ENCODE measurements at regions not wholly inside any gene's neighbourhood (a gene's known extent, or its start where the extent isn't known, plus 50 kb on each side); places are given as distances from the start of the nearest gene placed in this dataset.
"Not testable (repeated sequence)": the region's sequence is repeated elsewhere in the genome, so short reads cannot be mapped to it uniquely, and the experiment has no call there.

GRCh38 chr7:149654588-149654987 is 118.8 kb downstream of the ZNF467 start:
- Histone ChIP-seq H3K4me3 (no peak overlapping the region), H3K27ac (no peak overlapping the region), H3K9me3 (ENCODE audit: low read depth) (no peaks in the 10 kb centered on the region), H3K27me3 (no peaks in the 10 kb centered on the region), H3K4me1 (ENCODE audit: low read depth) (no peaks in the 10 kb centered on the region), H3K36me3 (no peaks in the 10 kb centered on the region)
- TF ChIP-seq, protein P1, sequence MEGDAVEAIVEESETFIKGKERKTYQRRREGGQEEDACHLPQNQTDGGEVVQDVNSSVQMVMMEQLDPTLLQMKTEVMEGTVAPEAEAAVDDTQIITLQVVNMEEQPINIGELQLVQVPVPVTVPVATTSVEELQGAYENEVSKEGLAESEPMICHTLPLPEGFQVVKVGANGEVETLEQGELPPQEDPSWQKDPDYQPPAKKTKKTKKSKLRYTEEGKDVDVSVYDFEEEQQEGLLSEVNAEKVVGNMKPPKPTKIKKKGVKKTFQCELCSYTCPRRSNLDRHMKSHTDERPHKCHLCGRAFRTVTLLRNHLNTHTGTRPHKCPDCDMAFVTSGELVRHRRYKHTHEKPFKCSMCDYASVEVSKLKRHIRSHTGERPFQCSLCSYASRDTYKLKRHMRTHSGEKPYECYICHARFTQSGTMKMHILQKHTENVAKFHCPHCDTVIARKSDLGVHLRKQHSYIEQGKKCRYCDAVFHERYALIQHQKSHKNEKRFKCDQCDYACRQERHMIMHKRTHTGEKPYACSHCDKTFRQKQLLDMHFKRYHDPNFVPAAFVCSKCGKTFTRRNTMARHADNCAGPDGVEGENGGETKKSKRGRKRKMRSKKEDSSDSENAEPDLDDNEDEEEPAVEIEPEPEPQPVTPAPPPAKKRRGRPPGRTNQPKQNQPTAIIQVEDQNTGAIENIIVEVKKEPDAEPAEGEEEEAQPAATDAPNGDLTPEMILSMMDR (IDR thresholded peaks at IDR 0.05; ENCODE audit: low read depth, low read length): no peak
- DNase-seq (ENCODE audit: low read depth in 1 of 2, low spot score in 1 of 2): no peak

DNA sequence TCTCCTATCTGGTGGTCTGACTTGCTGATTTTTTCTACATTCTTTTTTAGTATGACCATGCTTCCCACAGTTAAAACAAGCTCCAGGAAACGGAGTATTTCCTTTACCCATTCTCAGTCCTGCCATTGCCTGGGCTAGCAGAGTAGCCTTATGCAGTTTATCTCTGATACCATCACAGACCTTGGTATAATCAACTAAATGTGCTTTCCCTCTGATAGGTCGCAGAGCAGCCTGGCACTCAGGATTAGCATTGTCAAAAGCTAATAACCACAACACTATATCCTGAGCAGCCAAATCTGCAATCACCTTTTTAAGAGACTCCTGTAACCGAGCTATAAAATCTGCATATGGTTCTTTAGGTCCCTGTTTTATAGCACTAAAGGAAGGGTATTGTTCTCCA is 123.2 kb downstream of the ZNF467 start:
- H3K4me3 ChIP-seq; H3K27me3 ChIP-seq; DNase-seq (ENCODE audit: low read depth in 1 of 2, low spot score in 1 of 2); H3K27ac ChIP-seq; H3K4me1 ChIP-seq (ENCODE audit: low read depth); H3K36me3 ChIP-seq; H3K9me3 ChIP-seq (ENCODE audit: low read depth): not testable (repeated sequence)

DNA sequence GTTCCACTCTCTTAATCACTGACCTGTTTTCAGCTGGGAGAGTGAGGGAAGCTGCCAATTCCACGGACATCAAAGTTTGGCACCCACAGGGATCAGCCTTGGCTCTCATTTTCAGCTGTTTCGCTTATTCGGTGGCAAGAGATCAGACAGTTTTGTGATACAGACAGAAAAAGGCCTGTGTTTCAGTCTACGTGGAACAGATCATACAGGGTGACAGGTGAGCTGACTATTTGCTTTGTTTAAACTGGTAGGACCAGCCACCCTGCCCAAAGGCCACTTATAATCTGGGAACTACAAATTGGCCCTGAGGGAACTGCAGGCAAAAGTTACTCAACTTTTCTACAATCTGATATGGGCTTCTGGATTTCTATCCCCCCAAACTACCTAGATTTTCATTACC is 128.6 kb downstream of the ZNF467 start:
- TF ChIP-seq, protein P1 (IDR thresholded peaks at IDR 0.05; ENCODE audit: low read depth, low read length): no peak
- Histone ChIP-seq H3K9me3 (ENCODE audit: low read depth) (no peaks in the 10 kb centered on the region), H3K36me3 (no peaks in the 10 kb centered on the region), H3K4me1 (ENCODE audit: low read depth) (no peaks in the 10 kb centered on the region), H3K27ac (no peak overlapping the region), H3K4me3 (no peak overlapping the region), H3K27me3 (no peaks in the 10 kb centered on the region)
- no peak for DNase-seq (ENCODE audit: low read depth in 1 of 2, low spot score in 1 of 2)

DNA sequence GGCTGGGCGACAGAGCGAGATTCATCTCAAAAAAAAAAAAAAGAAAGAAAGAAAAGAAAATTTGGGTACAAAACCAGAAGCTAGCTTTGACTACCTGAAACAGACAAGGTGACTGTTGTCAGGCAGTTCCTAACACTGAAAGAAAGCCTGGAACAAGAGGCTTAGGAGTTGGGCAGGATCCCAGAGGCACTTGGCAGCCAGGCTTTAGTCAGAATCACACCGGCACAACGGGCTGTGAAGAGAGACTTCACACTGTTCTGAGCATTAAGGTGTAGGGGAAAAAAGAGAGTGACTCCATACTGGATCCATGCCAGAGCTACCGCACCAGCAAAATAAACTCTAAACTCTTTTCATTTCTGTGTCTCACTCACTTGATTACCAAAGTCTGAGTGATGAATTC is 130.8 kb downstream of the ZNF467 start:
- Histone ChIP-seq H3K36me3 (no peaks in the 10 kb centered on the region), H3K27me3 (no peaks in the 10 kb centered on the region), H3K27ac (no peak overlapping the region), H3K9me3 (ENCODE audit: low read depth) (no peaks in the 10 kb centered on the region), H3K4me3 (no peak overlapping the region), H3K4me1 (ENCODE audit: low read depth) (no peaks in the 10 kb centered on the region)
- TF ChIP-seq, protein P1 (IDR thresholded peaks at IDR 0.05; ENCODE audit: low read depth, low read length): no peak
- no peak for DNase-seq (ENCODE audit: low read depth in 1 of 2, low spot score in 1 of 2)

DNA sequence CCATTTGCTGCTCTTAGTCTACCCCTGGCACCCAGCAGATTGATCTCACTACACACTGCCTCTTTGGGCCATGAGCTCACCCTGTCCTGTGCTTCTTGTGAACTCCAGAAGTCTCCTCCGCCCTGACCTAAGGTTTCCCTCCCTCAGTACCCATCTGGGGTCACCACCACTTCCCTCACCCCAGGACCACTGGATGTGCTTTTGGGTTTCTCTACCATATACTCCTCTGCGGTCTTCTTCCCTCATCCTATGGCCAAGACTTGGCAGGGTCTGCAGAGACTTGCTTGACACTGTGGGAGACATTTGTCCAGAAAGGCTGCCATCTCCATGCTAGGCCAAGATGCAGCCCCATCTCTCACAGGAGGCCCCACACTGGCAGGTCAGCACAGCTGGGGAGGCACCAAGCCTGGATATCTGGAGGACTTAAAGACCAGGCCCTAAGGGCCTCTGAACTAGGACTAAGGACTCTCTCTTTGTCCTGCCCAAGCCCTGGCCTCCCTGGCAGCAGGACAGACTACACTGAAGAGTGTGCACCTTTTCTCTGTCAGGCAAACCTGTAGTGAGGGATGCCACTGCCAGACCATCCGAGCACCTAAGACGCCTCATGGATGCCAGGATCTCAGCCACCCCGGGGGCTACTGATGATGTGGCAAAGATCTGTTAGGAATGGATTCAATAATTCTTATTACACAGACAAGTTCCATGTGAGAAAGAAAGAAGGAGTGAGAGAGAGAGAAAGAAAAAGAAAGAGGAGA is 134.6 kb downstream of the ZNF467 start:
- Histone ChIP-seq H3K9me3 (ENCODE audit: low read depth) (no peaks in the 10 kb centered on the region), H3K36me3 (no peaks in the 10 kb centered on the region), H3K4me1 (ENCODE audit: low read depth) (no peaks in the 10 kb centered on the region), H3K27me3 (peaks cover 9% of the 10 kb centered on the region), H3K27ac (no peak overlapping the region), H3K4me3 (no peak overlapping the region)
- DNase-seq (ENCODE audit: low read depth in 1 of 2, low spot score in 1 of 2): no peak
- TF ChIP-seq, protein P1 (IDR thresholded peaks at IDR 0.05; ENCODE audit: low read depth, low read length): no peak

- TF ChIP-seq, protein P1 (IDR thresholded peaks at IDR 0.05; ENCODE audit: low read depth, low read length): no peak
- no peak for DNase-seq (ENCODE audit: low read depth in 1 of 2, low spot score in 1 of 2)
Observed at GRCh38 chr7:149637911-149638565, 135.3 kb downstream of the ZNF467 start.

More at GRCh38 chr7:149637911-149638565, 135.3 kb downstream of the ZNF467 start:
- H3K36me3 ChIP-seq: no peaks in the 10 kb centered on the region
- H3K9me3 ChIP-seq (ENCODE audit: low read depth): no peaks in the 10 kb centered on the region
- H3K4me3 ChIP-seq: no peak overlapping the region
- H3K27me3 ChIP-seq: peaks cover 16% of the 10 kb centered on the region
- H3K27ac ChIP-seq: no peak overlapping the region
- no peaks in the 10 kb centered on the region for H3K4me1 ChIP-seq (ENCODE audit: low read depth)

Measured in cardiac muscle cell (in vitro differentiated cells and primary cell).